MM.1S (cell line): ENCODE measurements at regions not wholly inside any gene's neighbourhood (a gene's known extent, or its start where the extent isn't known, plus 50 kb on each side); places are given as distances from the start of the nearest gene placed in this dataset.

Source experiments
- DNase-seq: peaks from one replicate; pipeline ENCODE4 v3.0.0-alpha.2; 2015
- H2AFZ ChIP-seq: fragments of 300-600 bp; sonication (generic); 2 replicates; pipeline ENCODE4 v1.6.0; 2016; ENCODE audit warnings: antibody characterized with exemption, low read length
- H3F3A ChIP-seq: fragments of 300-600 bp; sonication (generic); 2 replicates; pipeline ENCODE4 v1.6.1; 2016; ENCODE audit warnings: mild to moderate bottlenecking, antibody characterized with exemption, low read length, moderate library complexity, mixed read lengths; ENCODE audit not compliant: insufficient read depth
- H3K27ac ChIP-seq: fragments of 300-600 bp; sonication (generic); 2 replicates; pipeline ENCODE4 v1.5.1; 2016; ENCODE audit warnings: mild to moderate bottlenecking, low read length
- H3K27me3 ChIP-seq: fragments of 300-600 bp; sonication (generic); replicated peaks from 2 replicates; pipeline ENCODE4 v1.6.0; 2016; ENCODE audit warnings: low read length; ENCODE audit not compliant: insufficient read depth
- H3K36me3 ChIP-seq: fragments of 300-600 bp; sonication (generic); replicated peaks from 2 replicates; pipeline ENCODE4 v1.6.1; 2016; ENCODE audit warnings: mild to moderate bottlenecking, low read length, mixed read lengths; ENCODE audit not compliant: insufficient read depth
- H3K4me1 ChIP-seq: fragments of 300-600 bp; sonication (generic); 2 replicates; pipeline ENCODE4 v1.6.1; 2016; ENCODE audit warnings: low read length, mixed read lengths
- H3K4me2 ChIP-seq: fragments of 300-600 bp; sonication (generic); 2 replicates; pipeline ENCODE4 v1.6.0; 2016; ENCODE audit warnings: low read depth, low read length
- H3K4me3 ChIP-seq: fragments of 300-600 bp; sonication (generic); 2 replicates; pipeline ENCODE4 v1.5.1; 2016; ENCODE audit warnings: low read length, mixed read lengths
- H3K79me2 ChIP-seq: fragments of 300-600 bp; sonication (generic); 2 replicates; pipeline ENCODE4 v1.6.1; 2016; ENCODE audit warnings: mixed run types, low read length, mixed read lengths
- H3K9ac ChIP-seq: fragments of 300-600 bp; sonication (generic); 2 replicates; pipeline ENCODE4 v1.6.1; 2016; ENCODE audit warnings: low read length, mixed read lengths
- H3K9me2 ChIP-seq: fragments of 300-600 bp; sonication (generic); replicated peaks from 2 replicates; pipeline ENCODE4 v1.6.1; 2016; ENCODE audit warnings: mild to moderate bottlenecking, low read length, mixed read lengths; ENCODE audit not compliant: insufficient read depth
- H3K9me3 ChIP-seq: fragments of 300-600 bp; sonication (generic); replicated peaks from 2 replicates; pipeline ENCODE4 v1.6.1; 2016; ENCODE audit warnings: mild to moderate bottlenecking, low read length, mixed read lengths; ENCODE audit not compliant: insufficient read depth
- H4K20me1 ChIP-seq: fragments of 300-600 bp; sonication (generic); 2 replicates; pipeline ENCODE4 v1.6.1; 2016; ENCODE audit warnings: mild to moderate bottlenecking, low read length, moderate library complexity, mixed read lengths; ENCODE audit not compliant: insufficient read depth
- CTCF ChIP-seq: fragments of 300-600 bp; sonication (generic); IDR thresholded peaks from 2 replicates; pipeline ENCODE4 v1.5.1; 2016; ENCODE audit warnings: antibody characterized with exemption, low read length, mixed read lengths
- EZH2 ChIP-seq: fragments of 300-600 bp; sonication (generic); optimal IDR thresholded peaks from 2 replicates; pipeline ENCODE3; 2017; ENCODE audit warnings: low read depth, mild to moderate bottlenecking, antibody characterized with exemption, low read length, mixed read lengths
- EZH2phosphoT487 ChIP-seq: fragments of 300-600 bp; sonication (generic); IDR thresholded peaks from 2 replicates; pipeline ENCODE4 v1.6.1; 2018; ENCODE audit warnings: antibody characterized with exemption, low read length

DNA sequence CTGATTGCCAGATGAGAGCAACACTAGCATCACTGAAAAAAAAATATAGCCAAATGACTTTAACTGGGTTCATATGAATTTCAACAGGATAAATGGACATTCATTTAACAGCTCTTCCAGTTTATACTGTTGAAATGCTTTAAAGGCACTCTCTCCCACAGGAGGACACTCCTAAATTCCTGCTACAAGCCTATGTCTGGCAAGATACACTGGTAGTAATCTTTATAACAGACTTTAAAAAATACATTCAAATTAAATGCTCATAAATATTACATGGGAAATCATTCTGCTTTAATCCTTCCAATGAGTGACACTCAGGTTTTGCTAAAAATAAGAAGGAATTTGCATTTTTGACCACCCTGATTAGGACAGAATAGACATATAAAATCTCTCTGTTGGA lies 526.7 kb upstream of the ADAMTS5 start:
- Histone ChIP-seq H3K4me1 (no peaks in the 10 kb centered on the region), H3K4me2 (no peak overlapping the region), H3K9me3 (no peaks in the 10 kb centered on the region), H3K79me2 (no peaks in the 10 kb centered on the region), H3K4me3 (no peak overlapping the region), H3K9ac (no peak overlapping the region), H2AFZ (no peak overlapping the region), H3K27ac (no peak overlapping the region), H3F3A (no peaks in the 10 kb centered on the region), H4K20me1 (no peaks in the 10 kb centered on the region), H3K27me3 (no peaks in the 10 kb centered on the region), H3K9me2 (no peaks in the 10 kb centered on the region), H3K36me3 (no peaks in the 10 kb centered on the region)
- TF ChIP-seq CTCF (no peak), EZH2phosphoT487 (no peak), EZH2 (no peak)
- DNase-seq = no peak

GRCh38 chr21:27487676-27488075 lies 520.8 kb upstream of the ADAMTS5 start:
- no peaks in the 10 kb centered on the region for H3K27me3 ChIP-seq
- no peaks in the 10 kb centered on the region for H3K79me2 ChIP-seq
- H3K9me3 ChIP-seq = no peaks in the 10 kb centered on the region
- H2AFZ ChIP-seq = no peak overlapping the region
- H3K9me2 ChIP-seq = no peaks in the 10 kb centered on the region
- no peak overlapping the region for H3K4me2 ChIP-seq
- H3K4me1 ChIP-seq = no peaks in the 10 kb centered on the region
- H3K36me3 ChIP-seq = no peaks in the 10 kb centered on the region
- no peak overlapping the region for H3K27ac ChIP-seq
- TF ChIP-seq EZH2phosphoT487 = no peak
- no peak for TF ChIP-seq EZH2
- no peak for TF ChIP-seq CTCF
- no peak overlapping the region for H3K4me3 ChIP-seq
- H4K20me1 ChIP-seq = no peaks in the 10 kb centered on the region
- H3F3A ChIP-seq = no peaks in the 10 kb centered on the region
- H3K9ac ChIP-seq = no peak overlapping the region
- DNase-seq = no peak

GRCh38 chr21:27480841-27481261 lies 514.0 kb upstream of the ADAMTS5 start:
- Histone ChIP-seq H2AFZ (no peak overlapping the region), H3K4me2 (peak overlapping the region; percentile 33), H3K4me1 (peaks cover 11% of the 10 kb centered on the region)

More at GRCh38 chr21:27480841-27481261, 514.0 kb upstream of the ADAMTS5 start:
- TF ChIP-seq EZH2 (no peak), CTCF (no peak), EZH2phosphoT487 (no peak)
- no peaks in the 10 kb centered on the region for H3K9me3 ChIP-seq
- H3F3A ChIP-seq = no peaks in the 10 kb centered on the region; the same call in 1 of the 2 replicates
- H3K9me2 ChIP-seq = no peaks in the 10 kb centered on the region
- no peak overlapping the region for H3K4me3 ChIP-seq
- peak overlapping the region; percentile 8; the same call in 1 of the 2 replicates for H3K9ac ChIP-seq
- H3K79me2 ChIP-seq = no peaks in the 10 kb centered on the region
- H3K27me3 ChIP-seq = no peaks in the 10 kb centered on the region
- peak overlapping the region; percentile 51; the same call in 1 of the 2 replicates for H3K27ac ChIP-seq
- DNase-seq = peak; percentile 83
- H3K36me3 ChIP-seq = no peaks in the 10 kb centered on the region
- H4K20me1 ChIP-seq = no peaks in the 10 kb centered on the region
